ENCODE measurements at regions not wholly inside any gene's neighbourhood (a gene's known extent, or its start where the extent isn't known, plus 50 kb on each side); places are given as distances from the start of the nearest gene placed in this dataset.

DNA sequence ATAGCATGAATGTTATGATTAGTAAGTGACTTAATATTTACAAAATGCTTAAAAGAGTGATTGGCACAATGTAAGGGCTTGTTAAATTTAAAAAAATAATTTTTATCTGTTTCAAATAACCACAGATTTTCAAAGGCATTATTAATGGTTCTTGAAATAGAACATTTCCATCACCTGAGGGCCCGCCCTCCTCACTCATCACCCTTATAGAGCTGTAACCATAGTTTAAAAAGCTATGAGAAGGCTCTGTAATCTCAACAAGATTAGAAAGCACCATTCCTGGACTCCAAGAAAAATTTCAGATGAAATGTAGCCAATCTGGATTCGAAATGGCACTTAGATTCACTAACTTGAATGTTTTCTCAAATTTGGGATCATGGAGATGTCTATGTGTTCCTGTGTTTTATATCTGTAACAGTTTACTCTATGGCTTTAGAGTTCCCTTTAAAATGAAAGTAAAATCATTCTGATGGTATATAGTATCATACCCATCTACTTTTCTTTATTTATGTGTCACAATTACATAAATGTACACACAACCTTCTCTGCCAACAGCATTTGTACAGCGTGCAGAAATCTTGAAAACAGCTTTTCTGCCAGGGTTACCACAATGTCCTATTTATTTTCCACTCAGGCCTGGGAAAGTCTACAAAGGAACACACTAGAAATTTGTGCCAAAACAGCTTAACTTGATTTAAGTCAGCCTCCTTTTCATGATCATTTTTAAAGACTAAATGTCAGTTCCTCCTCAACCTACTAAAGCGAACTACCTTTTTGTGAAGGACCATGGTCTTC is 207.7 kb downstream of the TBX18 start:
- ChIA-PET CTCF (no interaction called here), POLR2A (no interaction called here)
- H3K4me3 Mint-ChIP-seq: no peak overlapping the region
- Histone ChIP-seq H3K27ac (ENCODE audit: low read depth in 1 of 2, low read length in 2 of 2) (no peak overlapping the region), H3K36me3 (ENCODE audit: insufficient read depth, low read length) (no peaks in the 10 kb centered on the region), H3K9me3 (ENCODE audit: control insufficient read depth in 1 of 2, insufficient read depth in 1 of 2, low read length in 2 of 2) (peaks cover 0 to 8% of the 10 kb centered on the region in 2 experiments), H3K4me3 (ENCODE audit: low read length) (no peak overlapping the region), H3K27me3 (ENCODE audit: control insufficient read depth in 1 of 2, insufficient read depth in 2 of 2, low read length in 2 of 2) (no peaks in the 10 kb centered on the region), H3K4me1 (ENCODE audit: insufficient read depth, low read length) (no peaks in the 10 kb centered on the region)
- peaks cover 5% of the 10 kb centered on the region for H3K9me3 Mint-ChIP-seq
- H3K36me3 Mint-ChIP-seq (ENCODE audit: low read depth): no peaks in the 10 kb centered on the region
- H3K4me1 Mint-ChIP-seq (ENCODE audit: low read depth): no peaks in the 10 kb centered on the region
- H3K27me3 Mint-ChIP-seq: no peaks in the 10 kb centered on the region
- ATAC-seq (ENCODE audit: poor library complexity): no peak
- TF ChIP-seq, protein P1, sequence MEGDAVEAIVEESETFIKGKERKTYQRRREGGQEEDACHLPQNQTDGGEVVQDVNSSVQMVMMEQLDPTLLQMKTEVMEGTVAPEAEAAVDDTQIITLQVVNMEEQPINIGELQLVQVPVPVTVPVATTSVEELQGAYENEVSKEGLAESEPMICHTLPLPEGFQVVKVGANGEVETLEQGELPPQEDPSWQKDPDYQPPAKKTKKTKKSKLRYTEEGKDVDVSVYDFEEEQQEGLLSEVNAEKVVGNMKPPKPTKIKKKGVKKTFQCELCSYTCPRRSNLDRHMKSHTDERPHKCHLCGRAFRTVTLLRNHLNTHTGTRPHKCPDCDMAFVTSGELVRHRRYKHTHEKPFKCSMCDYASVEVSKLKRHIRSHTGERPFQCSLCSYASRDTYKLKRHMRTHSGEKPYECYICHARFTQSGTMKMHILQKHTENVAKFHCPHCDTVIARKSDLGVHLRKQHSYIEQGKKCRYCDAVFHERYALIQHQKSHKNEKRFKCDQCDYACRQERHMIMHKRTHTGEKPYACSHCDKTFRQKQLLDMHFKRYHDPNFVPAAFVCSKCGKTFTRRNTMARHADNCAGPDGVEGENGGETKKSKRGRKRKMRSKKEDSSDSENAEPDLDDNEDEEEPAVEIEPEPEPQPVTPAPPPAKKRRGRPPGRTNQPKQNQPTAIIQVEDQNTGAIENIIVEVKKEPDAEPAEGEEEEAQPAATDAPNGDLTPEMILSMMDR (IDR thresholded peaks at IDR 0.05): no peak
- H3K27ac Mint-ChIP-seq: no peak overlapping the region
- intact Hi-C loops (cut with DNase I, micrococcal nuclease): no loop called here
- DNase-seq: no peak

DNA sequence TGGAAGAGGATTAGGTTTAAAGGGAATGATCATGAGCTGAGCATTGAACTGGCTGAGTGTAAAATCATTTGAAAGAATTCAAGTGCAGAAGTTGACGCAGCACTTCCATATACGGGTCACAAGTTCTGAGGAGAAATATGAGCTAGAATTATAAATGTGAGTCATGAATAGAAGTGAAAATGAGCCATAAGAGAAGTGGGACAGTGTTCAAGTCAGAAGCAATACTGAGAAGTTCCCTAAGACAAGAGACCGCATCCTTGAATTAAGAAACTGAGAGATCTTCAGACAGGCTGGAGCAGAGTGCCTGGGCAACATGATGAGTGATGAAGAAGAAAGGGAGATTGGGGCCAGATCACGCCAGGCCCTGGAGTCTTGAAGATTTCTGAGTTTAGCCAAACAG is 209.7 kb downstream of the TBX18 start:
- no peak overlapping the region for H3K4me3 ChIP-seq (ENCODE audit: low read length)
- H3K4me1 Mint-ChIP-seq (ENCODE audit: low read depth): no peaks in the 10 kb centered on the region
- no peaks in the 10 kb centered on the region for H3K27me3 Mint-ChIP-seq
- no peak overlapping the region for H3K4me3 Mint-ChIP-seq
- ATAC-seq (ENCODE audit: poor library complexity) (no peak), DNase-seq (no peak)
- no peak overlapping the region for H3K27ac ChIP-seq (ENCODE audit: low read depth in 1 of 2, low read length in 2 of 2)
- H3K36me3 ChIP-seq (ENCODE audit: insufficient read depth, low read length): no peaks in the 10 kb centered on the region
- H3K27ac Mint-ChIP-seq: no peak overlapping the region
- no peaks in the 10 kb centered on the region for H3K4me1 ChIP-seq (ENCODE audit: insufficient read depth, low read length)
- POLR2A ChIA-PET: no interaction called here
- peaks cover 0 to 11% of the 10 kb centered on the region in 2 experiments for H3K9me3 ChIP-seq (ENCODE audit: control insufficient read depth in 1 of 2, insufficient read depth in 1 of 2, low read length in 2 of 2)
- CTCF ChIA-PET: no interaction called here
- no peaks in the 10 kb centered on the region for H3K36me3 Mint-ChIP-seq (ENCODE audit: low read depth)
- H3K27me3 ChIP-seq (ENCODE audit: control insufficient read depth in 1 of 2, insufficient read depth in 2 of 2, low read length in 2 of 2): no peaks in the 10 kb centered on the region
- H3K9me3 Mint-ChIP-seq: peaks cover 4% of the 10 kb centered on the region
- TF ChIP-seq, protein P1 (IDR thresholded peaks at IDR 0.05): no peak
- intact Hi-C loops (cut with DNase I, micrococcal nuclease): no loop called here

DNA sequence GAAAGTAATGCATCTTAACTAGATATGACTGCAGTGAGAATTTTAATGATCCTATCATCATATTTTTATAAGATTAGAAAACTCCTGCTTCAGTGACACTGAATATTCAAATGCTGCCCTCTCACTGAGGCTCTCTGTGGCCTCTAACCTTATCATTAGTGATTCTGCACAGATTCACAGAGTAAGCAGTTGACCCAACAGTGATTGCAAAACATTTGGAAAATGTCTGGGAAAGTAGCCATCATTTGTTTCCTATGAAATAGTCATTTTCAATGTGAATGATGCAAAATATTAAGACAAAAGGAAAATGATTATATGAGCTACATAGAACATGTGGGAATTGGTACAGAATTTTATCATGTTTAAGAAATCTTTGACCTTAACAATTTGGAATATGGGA is 210.3 kb downstream of the TBX18 start:
- no peak for DNase-seq
- Mint-ChIP-seq H3K9me3 (peaks cover 4% of the 10 kb centered on the region), H3K4me1 (ENCODE audit: low read depth) (no peaks in the 10 kb centered on the region), H3K27ac (no peak overlapping the region), H3K36me3 (ENCODE audit: low read depth) (no peaks in the 10 kb centered on the region), H3K4me3 (no peak overlapping the region), H3K27me3 (no peaks in the 10 kb centered on the region)
- ChIA-PET CTCF (no interaction called here), POLR2A (no interaction called here)
- Histone ChIP-seq H3K27me3 (ENCODE audit: control insufficient read depth in 1 of 2, insufficient read depth in 2 of 2, low read length in 2 of 2) (no peaks in the 10 kb centered on the region), H3K4me3 (ENCODE audit: low read length) (no peak overlapping the region), H3K27ac (ENCODE audit: low read depth in 1 of 2, low read length in 2 of 2) (no peak overlapping the region), H3K36me3 (ENCODE audit: insufficient read depth, low read length) (no peaks in the 10 kb centered on the region), H3K9me3 (ENCODE audit: control insufficient read depth in 1 of 2, insufficient read depth in 1 of 2, low read length in 2 of 2) (peaks cover 0 to 11% of the 10 kb centered on the region in 2 experiments), H3K4me1 (ENCODE audit: insufficient read depth, low read length) (no peaks in the 10 kb centered on the region)
- TF ChIP-seq, protein P1 (IDR thresholded peaks at IDR 0.05): no peak
- no peak for ATAC-seq (ENCODE audit: poor library complexity)
- intact Hi-C loops (cut with DNase I, micrococcal nuclease): no loop called here
